ENCODE measurements at regions not wholly inside any gene's neighbourhood (a gene's known extent, or its start where the extent isn't known, plus 50 kb on each side); places are given as distances from the start of the nearest gene placed in this dataset.

DNA sequence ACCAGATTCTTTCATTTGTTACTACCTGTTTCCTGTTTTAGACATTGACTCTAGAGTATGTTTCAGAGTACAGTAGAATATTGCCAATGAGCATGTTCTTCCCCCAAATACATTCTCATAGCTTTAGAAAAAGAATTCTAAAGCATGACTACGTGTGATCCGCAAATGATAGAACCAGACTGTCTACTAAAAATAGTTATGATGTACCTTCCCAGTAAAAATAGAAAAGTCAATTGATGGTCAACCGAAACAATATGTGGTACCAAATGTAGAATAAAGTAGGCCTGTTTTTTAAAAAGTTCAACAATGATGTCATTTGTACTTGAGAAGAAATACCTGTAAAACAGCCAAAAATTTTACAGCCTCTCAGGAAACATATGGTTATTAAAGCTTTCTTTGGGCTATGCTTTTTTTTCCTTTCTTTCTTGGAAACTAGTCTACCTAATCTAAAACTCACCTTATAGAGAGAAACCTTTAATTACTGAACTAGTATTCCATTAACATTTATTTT, 130.1 kb upstream of the MTHFD1L start:
- H3K79me2 ChIP-seq (ENCODE audit: insufficient read depth, low read length), result no peaks in the 10 kb centered on the region

DNA sequence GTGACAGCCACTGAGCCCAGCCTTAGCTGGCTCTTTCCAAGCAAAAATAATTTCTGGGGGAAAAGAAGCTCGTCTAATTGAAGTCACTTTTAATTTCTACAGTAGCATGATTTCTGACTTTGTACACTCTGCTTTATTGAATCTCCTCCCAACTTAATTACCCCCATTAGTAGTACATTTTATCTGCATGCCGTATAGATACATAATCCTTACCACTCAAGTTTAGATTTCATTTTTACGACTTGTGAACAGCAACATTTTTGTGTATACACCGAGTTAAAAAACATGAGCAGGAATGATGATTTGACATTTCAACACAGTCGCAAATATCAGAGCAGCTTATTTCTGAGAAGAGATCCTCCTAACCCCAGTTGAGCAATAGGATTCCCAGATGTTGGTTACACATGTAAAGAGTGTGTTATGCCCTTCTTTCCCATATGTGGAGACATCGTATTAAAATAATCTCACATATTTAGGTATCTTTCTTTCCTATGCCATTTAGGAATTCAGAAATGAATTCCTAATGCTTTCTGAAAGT, 127.3 kb upstream of the MTHFD1L start:
- H3K27me3 ChIP-seq (ENCODE audit: insufficient read depth, low read length, poor library complexity), result peaks cover 11% of the 10 kb centered on the region
- DNase-seq (no peak), ATAC-seq (ENCODE audit: insufficient read depth, low read depth) (no peak)
- H3K4me1 ChIP-seq (ENCODE audit: insufficient read depth, low read length), result no peaks in the 10 kb centered on the region
- no peaks in the 10 kb centered on the region for H3K9me3 ChIP-seq (ENCODE audit: insufficient read depth, low read length, severe bottlenecking)
- H3K27ac ChIP-seq (ENCODE audit: low read length), result no peak overlapping the region
- no peaks in the 10 kb centered on the region for H3K79me2 ChIP-seq (ENCODE audit: insufficient read depth, low read length)
- no peak overlapping the region for H3K4me2 ChIP-seq (ENCODE audit: insufficient read depth, low read length)
- H4K20me1 ChIP-seq (ENCODE audit: insufficient read depth, low read length), result no peaks in the 10 kb centered on the region
- TF ChIP-seq EZH2 (IDR thresholded peaks at IDR 0.05; ENCODE audit: borderline replicate concordance, low read depth, low read length, severe bottlenecking), result no peak
- TF ChIP-seq, protein P1, sequence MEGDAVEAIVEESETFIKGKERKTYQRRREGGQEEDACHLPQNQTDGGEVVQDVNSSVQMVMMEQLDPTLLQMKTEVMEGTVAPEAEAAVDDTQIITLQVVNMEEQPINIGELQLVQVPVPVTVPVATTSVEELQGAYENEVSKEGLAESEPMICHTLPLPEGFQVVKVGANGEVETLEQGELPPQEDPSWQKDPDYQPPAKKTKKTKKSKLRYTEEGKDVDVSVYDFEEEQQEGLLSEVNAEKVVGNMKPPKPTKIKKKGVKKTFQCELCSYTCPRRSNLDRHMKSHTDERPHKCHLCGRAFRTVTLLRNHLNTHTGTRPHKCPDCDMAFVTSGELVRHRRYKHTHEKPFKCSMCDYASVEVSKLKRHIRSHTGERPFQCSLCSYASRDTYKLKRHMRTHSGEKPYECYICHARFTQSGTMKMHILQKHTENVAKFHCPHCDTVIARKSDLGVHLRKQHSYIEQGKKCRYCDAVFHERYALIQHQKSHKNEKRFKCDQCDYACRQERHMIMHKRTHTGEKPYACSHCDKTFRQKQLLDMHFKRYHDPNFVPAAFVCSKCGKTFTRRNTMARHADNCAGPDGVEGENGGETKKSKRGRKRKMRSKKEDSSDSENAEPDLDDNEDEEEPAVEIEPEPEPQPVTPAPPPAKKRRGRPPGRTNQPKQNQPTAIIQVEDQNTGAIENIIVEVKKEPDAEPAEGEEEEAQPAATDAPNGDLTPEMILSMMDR (IDR thresholded peaks at IDR 0.05; ENCODE audit: borderline replicate concordance, extremely low read depth, low read length, poor library complexity, severe bottlenecking), result no peak
- no peak overlapping the region for H3K4me3 ChIP-seq (ENCODE audit: low read depth in 1 of 2, low read length in 2 of 2)
- no peak overlapping the region for H3K9ac ChIP-seq (ENCODE audit: low read depth, low read length)
- no peaks in the 10 kb centered on the region for H3K36me3 ChIP-seq (ENCODE audit: insufficient read depth, low read length)
- no peak overlapping the region for H2AFZ ChIP-seq (ENCODE audit: low read depth, low read length)

More for the DNA sequence above, 130.1 kb upstream of the MTHFD1L start:
- H3K27ac ChIP-seq (ENCODE audit: low read length), result no peak overlapping the region
- no peak overlapping the region for H3K4me3 ChIP-seq (ENCODE audit: low read depth in 1 of 2, low read length in 2 of 2)
- no peak overlapping the region for H3K9ac ChIP-seq (ENCODE audit: low read depth, low read length)
- ATAC-seq (ENCODE audit: insufficient read depth, low read depth), result no peak
- TF ChIP-seq, protein P1 (IDR thresholded peaks at IDR 0.05; ENCODE audit: borderline replicate concordance, extremely low read depth, low read length, poor library complexity, severe bottlenecking), result no peak
- TF ChIP-seq EZH2 (IDR thresholded peaks at IDR 0.05; ENCODE audit: borderline replicate concordance, low read depth, low read length, severe bottlenecking), result no peak
- H4K20me1 ChIP-seq (ENCODE audit: insufficient read depth, low read length), result no peaks in the 10 kb centered on the region
- no peak overlapping the region for H2AFZ ChIP-seq (ENCODE audit: low read depth, low read length)
- no peaks in the 10 kb centered on the region for H3K36me3 ChIP-seq (ENCODE audit: insufficient read depth, low read length)
- no peaks in the 10 kb centered on the region for H3K9me3 ChIP-seq (ENCODE audit: insufficient read depth, low read length, severe bottlenecking)
- H3K4me1 ChIP-seq (ENCODE audit: insufficient read depth, low read length), result no peaks in the 10 kb centered on the region
- DNase-seq, result no peak
- no peak overlapping the region for H3K4me2 ChIP-seq (ENCODE audit: insufficient read depth, low read length)
- peaks cover 8% of the 10 kb centered on the region for H3K27me3 ChIP-seq (ENCODE audit: insufficient read depth, low read length, poor library complexity)

DNA sequence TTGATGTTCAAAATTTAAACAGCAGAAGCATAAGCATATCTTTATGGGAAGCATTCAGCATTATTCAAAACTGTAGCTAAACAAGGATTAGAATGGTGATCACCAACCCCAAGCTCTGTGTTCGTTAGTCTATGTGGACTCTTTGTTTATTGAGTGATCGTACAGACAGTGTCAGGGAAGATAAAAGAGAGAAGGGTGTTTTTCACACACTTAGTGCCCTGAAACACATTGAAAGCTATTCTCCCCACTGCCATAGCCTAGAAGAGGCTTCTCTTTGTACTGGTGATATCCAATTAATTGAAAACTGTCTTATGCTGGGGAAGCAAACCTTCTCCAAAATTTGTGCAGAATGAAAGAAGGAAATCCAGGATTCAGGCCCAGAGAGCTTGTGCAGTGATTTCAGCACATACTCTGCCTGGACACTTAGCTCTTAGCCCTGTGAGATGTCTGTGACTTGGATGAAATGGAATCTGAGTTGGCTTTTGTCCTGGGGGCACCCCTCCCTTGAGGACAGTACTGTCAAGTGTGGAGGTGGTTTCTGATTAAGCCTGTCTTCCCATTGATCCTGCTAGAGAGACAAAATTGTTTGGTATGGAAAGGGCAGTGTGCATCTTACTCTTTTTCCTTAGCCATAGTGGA, 125.7 kb upstream of the MTHFD1L start:
- Histone ChIP-seq H4K20me1 (ENCODE audit: insufficient read depth, low read length) (no peaks in the 10 kb centered on the region), H3K4me2 (ENCODE audit: insufficient read depth, low read length) (no peak overlapping the region), H3K36me3 (ENCODE audit: insufficient read depth, low read length) (no peaks in the 10 kb centered on the region), H2AFZ (ENCODE audit: low read depth, low read length) (no peak overlapping the region), H3K4me3 (ENCODE audit: low read depth in 1 of 2, low read length in 2 of 2) (no peak overlapping the region), H3K27me3 (ENCODE audit: insufficient read depth, low read length, poor library complexity) (peaks cover 11% of the 10 kb centered on the region), H3K79me2 (ENCODE audit: insufficient read depth, low read length) (no peaks in the 10 kb centered on the region), H3K9me3 (ENCODE audit: insufficient read depth, low read length, severe bottlenecking) (no peaks in the 10 kb centered on the region), H3K4me1 (ENCODE audit: insufficient read depth, low read length) (no peaks in the 10 kb centered on the region), H3K9ac (ENCODE audit: low read depth, low read length) (no peak overlapping the region), H3K27ac (ENCODE audit: low read length) (no peak overlapping the region)
- ATAC-seq (ENCODE audit: insufficient read depth, low read depth) (no peak), DNase-seq (no peak)
- no peak for TF ChIP-seq EZH2 (IDR thresholded peaks at IDR 0.05; ENCODE audit: borderline replicate concordance, low read depth, low read length, severe bottlenecking)
- TF ChIP-seq, protein P1 (IDR thresholded peaks at IDR 0.05; ENCODE audit: borderline replicate concordance, extremely low read depth, low read length, poor library complexity, severe bottlenecking), result no peak

Data from DND-41 (cell line).